Left kidney (tissue), 1 donor: ENCODE measurements at regions not wholly inside any gene's neighbourhood (a gene's known extent, or its start where the extent isn't known, plus 50 kb on each side); places are given as distances from the start of the nearest gene placed in this dataset.
"Not testable (repeated sequence)": the region's sequence is repeated elsewhere in the genome, so short reads cannot be mapped to it uniquely, and the experiment has no call there.

Experiments
- DNase-seq: peaks from one replicate; pipeline ENCODE4 v3.0.0-alpha.2; 2013

- DNase-seq = no peak
Measured at GRCh38 chr18:78797499-78797898, 182.1 kb upstream of the SALL3 start.

- no peak for DNase-seq
Measured at GRCh38 chr18:78798402-78799175, 181.0 kb upstream of the SALL3 start.

- no peak for DNase-seq
Measured at GRCh38 chr18:78799382-78800089, 180.1 kb upstream of the SALL3 start.

GRCh38 chr18:78800102-78800851 is 179.3 kb upstream of the SALL3 start:
- not testable (repeated sequence) for DNase-seq

GRCh38 chr18:78801011-78801410 is 178.6 kb upstream of the SALL3 start:
- no peak for DNase-seq

- DNase-seq = no peak
Measured at GRCh38 chr18:78803104-78803503, 176.5 kb upstream of the SALL3 start.

GRCh38 chr18:78804206-78805030 is 175.2 kb upstream of the SALL3 start:
- no peak for DNase-seq

GRCh38 chr18:78805840-78806239 is 173.8 kb upstream of the SALL3 start:
- DNase-seq = no peak

GRCh38 chr18:78807668-78808067 is 171.9 kb upstream of the SALL3 start:
- no peak for DNase-seq

GRCh38 chr18:78809845-78810244 is 169.8 kb upstream of the SALL3 start:
- no peak for DNase-seq

GRCh38 chr18:78810706-78811105 is 168.9 kb upstream of the SALL3 start:
- no peak for DNase-seq

- DNase-seq = no peak
Measured at GRCh38 chr18:78812067-78812466, 167.6 kb upstream of the SALL3 start.

- no peak for DNase-seq
Measured at GRCh38 chr18:78813156-78813555, 166.5 kb upstream of the SALL3 start.

GRCh38 chr18:78813936-78814710 is 165.5 kb upstream of the SALL3 start:
- DNase-seq = no peak

- DNase-seq = no peak
Measured at GRCh38 chr18:78814766-78815165, 164.9 kb upstream of the SALL3 start.

- DNase-seq = no peak
Measured at GRCh38 chr18:78816114-78816513, 163.5 kb upstream of the SALL3 start.

GRCh38 chr18:78816916-78817315 is 162.7 kb upstream of the SALL3 start:
- DNase-seq = no peak

- no peak for DNase-seq
Measured at GRCh38 chr18:78818495-78818894, 161.1 kb upstream of the SALL3 start.

- DNase-seq = no peak
Measured at GRCh38 chr18:78818961-78819360, 160.7 kb upstream of the SALL3 start.

GRCh38 chr18:78820161-78820834 is 159.3 kb upstream of the SALL3 start:
- DNase-seq = no peak

GRCh38 chr18:78821396-78821795 is 158.2 kb upstream of the SALL3 start:
- no peak for DNase-seq
